ENCODE measurements at regions not wholly inside any gene's neighbourhood (a gene's known extent, or its start where the extent isn't known, plus 50 kb on each side); places are given as distances from the start of the nearest gene placed in this dataset.

GRCh38 chr5:68433526-68433922 lies 218.0 kb downstream of the PIK3R1 start:
- H3K36me3 ChIP-seq (ENCODE audit: control insufficient read depth, insufficient read depth, low read length) = no peaks in the 10 kb centered on the region
- H3K4me3 ChIP-seq (ENCODE audit: low read depth, low read length) = no peak overlapping the region
- peaks cover 10% of the 10 kb centered on the region; the same call in 1 of the 2 replicates for H3K4me1 ChIP-seq (ENCODE audit: control insufficient read depth, insufficient read depth, low read length)
- no peak overlapping the region for H3K9ac ChIP-seq (ENCODE audit: low read length)
- no peak overlapping the region for H3K27ac ChIP-seq (ENCODE audit: low read depth, low read length)
- H3K9me3 ChIP-seq (ENCODE audit: control insufficient read depth, insufficient read depth, low read depth, low read length) = no peaks in the 10 kb centered on the region
- no peaks in the 10 kb centered on the region for H3K27me3 ChIP-seq (ENCODE audit: control insufficient read depth, insufficient read depth, low read length)

DNA sequence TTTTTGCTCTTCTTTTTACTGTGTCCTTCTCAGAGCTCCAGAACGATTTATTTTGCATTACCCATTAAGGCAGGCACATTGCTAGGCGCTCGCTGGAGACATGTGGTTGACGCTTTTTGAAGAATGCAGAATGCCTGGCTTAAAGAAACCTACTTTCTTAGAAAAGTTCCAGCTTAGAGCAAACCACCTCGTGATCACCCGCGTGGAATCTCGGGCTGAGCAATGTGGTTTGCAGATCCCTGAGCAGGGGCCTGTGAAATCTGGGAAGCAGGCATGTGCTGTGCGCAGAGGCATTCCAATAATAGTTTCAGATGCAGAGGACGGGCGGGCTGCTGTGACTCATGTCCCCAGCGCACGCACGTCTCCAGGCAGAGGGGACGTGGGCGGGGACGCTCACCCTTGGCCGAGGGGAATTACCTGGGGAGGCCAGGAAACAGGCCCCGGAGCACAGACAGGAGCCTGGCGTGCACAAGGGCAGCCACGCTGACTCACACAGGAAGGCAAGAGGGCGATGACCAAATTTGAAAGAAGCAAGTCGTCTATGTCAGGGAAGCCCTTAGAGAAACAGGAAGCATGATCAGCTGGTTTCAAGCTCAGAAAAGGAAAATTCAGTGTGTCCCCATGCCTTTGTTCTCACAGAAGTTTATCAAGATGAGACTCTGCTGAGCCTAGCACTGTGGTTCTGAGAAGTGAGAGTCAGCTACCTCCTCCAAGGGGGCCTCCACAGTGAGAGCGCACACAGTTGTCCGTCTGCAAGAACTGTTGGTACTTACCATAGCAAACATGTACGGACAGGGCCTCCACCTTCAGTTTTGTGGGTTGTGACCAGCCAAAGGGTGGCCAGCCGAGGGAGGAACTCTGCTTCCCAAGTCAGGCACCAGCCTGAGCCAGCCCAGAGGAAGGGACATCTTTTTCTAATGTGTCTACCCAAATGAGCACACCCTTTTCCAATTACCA lies 218.6 kb downstream of the PIK3R1 start:
- Histone ChIP-seq H3K27me3 (ENCODE audit: control insufficient read depth, insufficient read depth, low read length) (no peaks in the 10 kb centered on the region), H3K4me1 (ENCODE audit: control insufficient read depth, insufficient read depth, low read length) (peaks cover 10% of the 10 kb centered on the region; the same call in 1 of the 2 replicates), H3K9ac (ENCODE audit: low read length) (peak overlapping the region; percentile 18), H3K4me3 (ENCODE audit: low read depth, low read length) (no peak overlapping the region), H3K9me3 (ENCODE audit: control insufficient read depth, insufficient read depth, low read depth, low read length) (no peaks in the 10 kb centered on the region), H3K27ac (ENCODE audit: low read depth, low read length) (no peak overlapping the region), H3K36me3 (ENCODE audit: control insufficient read depth, insufficient read depth, low read length) (no peaks in the 10 kb centered on the region)

DNA sequence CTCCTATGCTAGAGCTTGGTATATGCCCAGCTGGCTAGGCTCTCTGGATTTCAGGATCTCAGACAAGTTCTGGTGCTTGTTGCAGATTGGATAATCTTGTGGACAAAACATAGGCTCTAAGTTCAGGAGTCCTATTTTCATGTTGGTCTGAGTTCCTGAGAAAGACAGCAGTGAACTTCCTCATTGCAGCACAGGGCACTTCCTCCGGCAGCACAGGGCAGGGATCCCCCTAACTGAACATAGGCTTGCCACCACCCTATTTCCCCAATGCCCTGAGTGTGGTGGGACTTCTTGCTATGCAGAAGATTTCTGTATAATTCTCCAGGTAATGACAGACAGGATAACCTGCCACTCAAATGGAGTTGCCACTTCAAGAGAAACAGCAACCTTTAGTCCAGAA lies 220.1 kb downstream of the PIK3R1 start:
- Histone ChIP-seq H3K27ac (ENCODE audit: low read depth, low read length) (no peak overlapping the region), H3K4me3 (ENCODE audit: low read depth, low read length) (no peak overlapping the region), H3K27me3 (ENCODE audit: control insufficient read depth, insufficient read depth, low read length) (no peaks in the 10 kb centered on the region), H3K36me3 (ENCODE audit: control insufficient read depth, insufficient read depth, low read length) (no peaks in the 10 kb centered on the region), H3K4me1 (ENCODE audit: control insufficient read depth, insufficient read depth, low read length) (peaks cover 10% of the 10 kb centered on the region; the same call in 1 of the 2 replicates), H3K9me3 (ENCODE audit: control insufficient read depth, insufficient read depth, low read depth, low read length) (no peaks in the 10 kb centered on the region), H3K9ac (ENCODE audit: low read length) (no peak overlapping the region)

GRCh38 chr5:68436686-68437520 lies 221.3 kb downstream of the PIK3R1 start:
- Histone ChIP-seq H3K27ac (ENCODE audit: low read depth, low read length) (no peak overlapping the region), H3K4me3 (ENCODE audit: low read depth, low read length) (no peak overlapping the region)

GRCh38 chr5:68438876-68439275 lies 223.3 kb downstream of the PIK3R1 start:
- Histone ChIP-seq H3K4me3 (ENCODE audit: low read depth, low read length) (no peak overlapping the region), H3K36me3 (ENCODE audit: control insufficient read depth, insufficient read depth, low read length) (no peaks in the 10 kb centered on the region), H3K9ac (ENCODE audit: low read length) (no peak overlapping the region), H3K4me1 (ENCODE audit: control insufficient read depth, insufficient read depth, low read length) (peaks cover 8% of the 10 kb centered on the region; the same call in 1 of the 2 replicates), H3K27ac (ENCODE audit: low read depth, low read length) (no peak overlapping the region), H3K27me3 (ENCODE audit: control insufficient read depth, insufficient read depth, low read length) (no peaks in the 10 kb centered on the region), H3K9me3 (ENCODE audit: control insufficient read depth, insufficient read depth, low read depth, low read length) (no peaks in the 10 kb centered on the region)

More at GRCh38 chr5:68436686-68437520, 221.3 kb downstream of the PIK3R1 start:
- no peaks in the 10 kb centered on the region for H3K9me3 ChIP-seq (ENCODE audit: control insufficient read depth, insufficient read depth, low read depth, low read length)
- H3K27me3 ChIP-seq (ENCODE audit: control insufficient read depth, insufficient read depth, low read length) = no peaks in the 10 kb centered on the region
- peaks cover 10% of the 10 kb centered on the region; the same call in 1 of the 2 replicates for H3K4me1 ChIP-seq (ENCODE audit: control insufficient read depth, insufficient read depth, low read length)
- no peaks in the 10 kb centered on the region for H3K36me3 ChIP-seq (ENCODE audit: control insufficient read depth, insufficient read depth, low read length)
- no peak overlapping the region for H3K9ac ChIP-seq (ENCODE audit: low read length)

DNA sequence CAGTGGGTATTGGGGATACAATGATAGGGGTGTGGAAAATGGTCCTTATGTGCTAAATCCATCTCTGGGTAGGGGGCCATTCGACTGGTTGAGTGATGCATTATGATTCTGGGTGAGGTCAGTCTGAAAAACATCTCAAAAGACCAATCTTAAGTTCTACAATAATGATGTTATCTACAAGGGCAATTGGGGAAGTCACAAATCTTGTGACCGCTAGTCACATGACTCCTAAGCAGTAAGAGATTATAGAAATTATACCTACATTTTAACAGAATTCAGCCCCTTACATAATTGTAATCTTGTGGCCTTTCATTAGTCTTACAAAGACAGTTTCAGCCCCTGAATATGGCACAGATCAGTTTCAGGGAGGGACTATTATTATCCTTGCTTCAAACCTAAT lies 224.7 kb downstream of the PIK3R1 start:
- no peak overlapping the region for H3K4me3 ChIP-seq (ENCODE audit: low read depth, low read length)

DNA sequence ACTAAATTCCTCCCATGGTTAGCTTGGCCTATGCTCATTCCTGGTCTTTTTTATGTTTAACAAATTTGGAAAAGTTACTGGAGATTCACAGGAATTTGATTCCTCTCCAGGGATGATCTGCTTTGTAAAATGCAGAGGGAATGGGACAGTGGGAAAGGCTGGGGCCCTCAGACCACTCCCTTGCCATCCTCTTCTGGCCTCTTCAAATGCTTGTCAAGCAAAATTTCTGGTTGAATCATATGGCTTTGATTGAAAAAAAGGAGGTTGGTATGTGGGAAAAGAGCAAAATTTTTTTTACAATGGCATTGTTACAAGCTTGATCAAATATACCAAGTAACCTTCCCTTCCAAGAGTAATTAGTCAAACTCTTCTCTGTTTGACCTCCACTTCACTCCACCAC lies 225.1 kb downstream of the PIK3R1 start:
- Histone ChIP-seq H3K9ac (ENCODE audit: low read length) (no peak overlapping the region), H3K9me3 (ENCODE audit: control insufficient read depth, insufficient read depth, low read depth, low read length) (no peaks in the 10 kb centered on the region), H3K4me1 (ENCODE audit: control insufficient read depth, insufficient read depth, low read length) (no peaks in the 10 kb centered on the region; the same call in 1 of the 2 replicates), H3K27ac (ENCODE audit: low read depth, low read length) (no peak overlapping the region), H3K4me3 (ENCODE audit: low read depth, low read length) (no peak overlapping the region), H3K27me3 (ENCODE audit: control insufficient read depth, insufficient read depth, low read length) (no peaks in the 10 kb centered on the region), H3K36me3 (ENCODE audit: control insufficient read depth, insufficient read depth, low read length) (no peaks in the 10 kb centered on the region)

More for the DNA sequence above, 224.7 kb downstream of the PIK3R1 start:
- H3K9me3 ChIP-seq (ENCODE audit: control insufficient read depth, insufficient read depth, low read depth, low read length) = no peaks in the 10 kb centered on the region
- H3K27me3 ChIP-seq (ENCODE audit: control insufficient read depth, insufficient read depth, low read length) = no peaks in the 10 kb centered on the region
- H3K36me3 ChIP-seq (ENCODE audit: control insufficient read depth, insufficient read depth, low read length) = no peaks in the 10 kb centered on the region
- no peak overlapping the region for H3K9ac ChIP-seq (ENCODE audit: low read length)
- H3K4me1 ChIP-seq (ENCODE audit: control insufficient read depth, insufficient read depth, low read length) = no peaks in the 10 kb centered on the region; the same call in 1 of the 2 replicates
- H3K27ac ChIP-seq (ENCODE audit: low read depth, low read length) = no peak overlapping the region

DNA sequence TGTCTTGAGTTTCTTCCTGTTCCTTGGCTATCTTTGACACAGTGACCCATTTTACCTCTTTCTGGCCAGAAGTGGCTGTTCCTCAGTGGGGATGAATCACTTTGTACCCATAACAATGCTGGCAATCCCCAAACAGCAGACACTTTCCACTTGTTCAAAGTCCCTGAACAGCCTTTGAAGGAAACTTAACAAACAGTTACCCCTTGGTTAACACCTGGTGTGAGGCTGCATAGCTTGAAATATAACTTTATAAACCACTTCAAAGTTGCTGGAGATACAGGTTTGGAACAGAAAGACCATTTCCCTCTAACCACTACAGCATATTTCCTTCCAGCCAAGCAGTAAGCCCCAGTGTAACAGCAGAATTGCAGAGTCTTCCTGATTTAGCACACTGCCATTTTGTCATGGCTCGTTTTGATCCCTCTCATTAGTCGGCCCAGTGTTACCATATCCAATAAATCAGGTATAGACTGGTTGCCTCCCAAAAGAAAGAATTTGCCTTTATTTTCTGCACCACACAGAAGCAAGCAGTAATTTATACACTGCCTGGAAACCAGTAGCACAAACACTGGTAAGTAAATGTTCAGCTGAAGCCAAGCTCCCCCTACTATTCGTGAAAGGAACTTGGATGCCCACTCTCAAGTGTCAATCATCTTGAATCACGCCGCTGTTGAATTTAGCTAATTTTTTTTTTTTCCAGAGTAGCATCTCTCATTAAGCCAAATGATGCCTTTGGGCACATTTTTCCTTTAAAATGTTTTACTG lies 225.9 kb downstream of the PIK3R1 start:
- Histone ChIP-seq H3K9ac (ENCODE audit: low read length) (no peak overlapping the region), H3K4me3 (ENCODE audit: low read depth, low read length) (no peak overlapping the region), H3K4me1 (ENCODE audit: control insufficient read depth, insufficient read depth, low read length) (peaks cover 4% of the 10 kb centered on the region; the same call in 1 of the 2 replicates), H3K27ac (ENCODE audit: low read depth, low read length) (no peak overlapping the region), H3K9me3 (ENCODE audit: control insufficient read depth, insufficient read depth, low read depth, low read length) (no peaks in the 10 kb centered on the region), H3K36me3 (ENCODE audit: control insufficient read depth, insufficient read depth, low read length) (no peaks in the 10 kb centered on the region), H3K27me3 (ENCODE audit: control insufficient read depth, insufficient read depth, low read length) (no peaks in the 10 kb centered on the region)

GRCh38 chr5:68443091-68443490 lies 227.5 kb downstream of the PIK3R1 start:
- H3K9ac ChIP-seq (ENCODE audit: low read length) = no peak overlapping the region
- peaks cover 4% of the 10 kb centered on the region; the same call in 1 of the 2 replicates for H3K4me1 ChIP-seq (ENCODE audit: control insufficient read depth, insufficient read depth, low read length)
- no peak overlapping the region for H3K27ac ChIP-seq (ENCODE audit: low read depth, low read length)
- H3K9me3 ChIP-seq (ENCODE audit: control insufficient read depth, insufficient read depth, low read depth, low read length) = no peaks in the 10 kb centered on the region
- H3K27me3 ChIP-seq (ENCODE audit: control insufficient read depth, insufficient read depth, low read length) = no peaks in the 10 kb centered on the region
- H3K36me3 ChIP-seq (ENCODE audit: control insufficient read depth, insufficient read depth, low read length) = no peaks in the 10 kb centered on the region
- no peak overlapping the region for H3K4me3 ChIP-seq (ENCODE audit: low read depth, low read length)

- H3K9me3 ChIP-seq (ENCODE audit: control insufficient read depth, insufficient read depth, low read depth, low read length) = no peaks in the 10 kb centered on the region
- H3K4me3 ChIP-seq (ENCODE audit: low read depth, low read length) = no peak overlapping the region
- peaks cover 4% of the 10 kb centered on the region; the same call in 1 of the 2 replicates for H3K4me1 ChIP-seq (ENCODE audit: control insufficient read depth, insufficient read depth, low read length)
- H3K36me3 ChIP-seq (ENCODE audit: control insufficient read depth, insufficient read depth, low read length) = no peaks in the 10 kb centered on the region
- no peak overlapping the region for H3K27ac ChIP-seq (ENCODE audit: low read depth, low read length)
- no peak overlapping the region for H3K9ac ChIP-seq (ENCODE audit: low read length)
- H3K27me3 ChIP-seq (ENCODE audit: control insufficient read depth, insufficient read depth, low read length) = no peaks in the 10 kb centered on the region
Observed at GRCh38 chr5:68444048-68444447, 228.5 kb downstream of the PIK3R1 start.
